GM23338 (cell line): ENCODE measurements at regions not wholly inside any gene's neighbourhood (a gene's known extent, or its start where the extent isn't known, plus 50 kb on each side); places are given as distances from the start of the nearest gene placed in this dataset.

ENCODE experiments used
- ATAC-seq: fragments of 200-7000 bp; cut with Tn5 transposase; 3 replicates; pipeline ENCODE4 v1.9.1; 2020
- DNase-seq: peaks from one replicate; pipeline ENCODE4 v3.0.0-alpha.2; 2015; ENCODE audit warnings: low spot score
- H2AFZ ChIP-seq: fragments of 200-600 bp; sonication (generic); 2 replicates; pipeline ENCODE4 v1.8.0; 2016; ENCODE audit warnings: antibody characterized with exemption, mild to moderate bottlenecking, moderate library complexity
- H3F3A ChIP-seq: fragments of 200-600 bp; sonication (generic); replicated peaks from 2 replicates; pipeline ENCODE4 v1.8.0; 2017; ENCODE audit warnings: antibody characterized with exemption, mixed run types, low read depth
- H3K27ac ChIP-seq: fragments of 200-600 bp; sonication (generic); 2 replicates; pipeline ENCODE4 v1.6.1; 2016; ENCODE audit warnings: low read depth
- H3K27me3 ChIP-seq: fragments of 200-600 bp; sonication (generic); 2 replicates; pipeline ENCODE4 v1.8.0; 2016; ENCODE audit warnings: mild to moderate bottlenecking, mixed run types, moderate library complexity; ENCODE audit not compliant: insufficient read depth
- H3K36me3 ChIP-seq: fragments of 200-600 bp; sonication (generic); 2 replicates; pipeline ENCODE4 v1.8.0; 2016; ENCODE audit warnings: mild to moderate bottlenecking; ENCODE audit not compliant: insufficient read depth
- H3K4me1 ChIP-seq: fragments of 200-600 bp; sonication (generic); 2 replicates; pipeline ENCODE4 v1.8.0; 2016; ENCODE audit warnings: mild to moderate bottlenecking, moderate library complexity; ENCODE audit not compliant: insufficient read depth
- H3K4me2 ChIP-seq: fragments of 200-600 bp; sonication (generic); 2 replicates; pipeline ENCODE4 v1.7.1; 2017; ENCODE audit warnings: mixed run types
- H3K4me3 ChIP-seq: fragments of 200-600 bp; sonication (generic); 2 replicates; pipeline ENCODE4 v1.6.1; 2016; ENCODE audit warnings: mixed run types
- H3K79me2 ChIP-seq: fragments of 200-600 bp; sonication (generic); replicated peaks from 2 replicates; pipeline ENCODE4 v1.8.0; 2017; ENCODE audit warnings: mild to moderate bottlenecking; ENCODE audit not compliant: insufficient read depth
- H3K9me2 ChIP-seq: fragments of 200-600 bp; sonication (generic); 2 replicates; pipeline ENCODE4 v1.8.0; 2017; ENCODE audit not compliant: insufficient read depth
- H4K20me1 ChIP-seq: fragments of 200-600 bp; sonication (generic); replicated peaks from 2 replicates; pipeline ENCODE4 v1.8.0; 2017; ENCODE audit warnings: mild to moderate bottlenecking; ENCODE audit not compliant: insufficient read depth
- H3K27ac Mint-ChIP-seq: 2 replicates; pipeline ENCODE4 v1.8.0; 2020; ENCODE audit warnings: inconsistent platforms, mild to moderate bottlenecking, moderate library complexity, mixed read lengths
- H3K27me3 Mint-ChIP-seq: 3 replicates; pipeline ENCODE4 v1.8.0; 2022; ENCODE audit warnings: low read depth, mild to moderate bottlenecking, moderate library complexity, mixed read lengths, inconsistent platforms; ENCODE audit not compliant: insufficient read depth, poor library complexity
- H3K36me3 Mint-ChIP-seq: 3 replicates; pipeline ENCODE4 v1.8.0; 2021; ENCODE audit warnings: low read depth, mild to moderate bottlenecking, inconsistent platforms, moderate library complexity, mixed read lengths
- H3K4me1 Mint-ChIP-seq: 3 replicates; pipeline ENCODE4 v1.8.0; 2020; ENCODE audit warnings: mild to moderate bottlenecking, inconsistent platforms, mixed read lengths
- H3K4me3 Mint-ChIP-seq: 3 replicates; pipeline ENCODE4 v1.8.0; 2021; ENCODE audit warnings: moderate library complexity, mild to moderate bottlenecking, inconsistent platforms, mixed read lengths
- H3K9me3 Mint-ChIP-seq: 3 replicates; pipeline ENCODE4 v1.8.0; 2020; ENCODE audit warnings: moderate library complexity, mild to moderate bottlenecking, inconsistent platforms, mixed read lengths
- JUNB ChIP-seq: IDR thresholded peaks from one replicate; pipeline ENCODE4 v1.6.1; 2016; ENCODE audit warnings: antibody characterized with exemption; ENCODE audit not compliant: unreplicated experiment
- ZNF331 ChIP-seq: fragments of 250-450 bp; sonication (Bioruptor Pico); IDR thresholded peaks from 2 replicates; pipeline ENCODE4 v1.5.0; 2020; ENCODE audit warnings: low read depth, mild to moderate bottlenecking, moderate library complexity
- TF ChIP-seq, protein P1 (sequence below): fragments of 250-450 bp; sonication (Bioruptor Pico); IDR thresholded peaks from 2 replicates; pipeline ENCODE4 v1.5.0; 2020; ENCODE audit warnings: mild to moderate bottlenecking, moderate library complexity

DNA sequence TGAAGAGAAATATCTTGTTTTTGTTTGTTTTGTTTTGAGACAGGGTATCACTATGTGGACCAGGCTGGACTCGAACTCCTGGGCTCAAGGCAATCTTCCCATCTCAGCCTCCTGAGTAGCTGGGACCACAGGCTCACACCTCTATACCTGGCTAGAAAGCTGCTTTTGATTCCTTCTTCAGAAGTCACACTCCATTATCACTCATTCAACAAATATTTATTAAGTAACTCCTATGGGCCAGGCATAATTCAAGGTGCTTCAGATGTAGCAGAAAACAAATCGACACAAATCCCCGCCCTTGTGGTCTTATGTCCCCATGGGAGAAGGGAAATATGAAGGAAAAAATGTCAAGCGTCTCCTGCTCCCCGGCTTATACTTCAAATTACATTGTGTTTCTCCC, 72.6 kb upstream of the DHX15 start (continued):
- TF ChIP-seq, protein P1, sequence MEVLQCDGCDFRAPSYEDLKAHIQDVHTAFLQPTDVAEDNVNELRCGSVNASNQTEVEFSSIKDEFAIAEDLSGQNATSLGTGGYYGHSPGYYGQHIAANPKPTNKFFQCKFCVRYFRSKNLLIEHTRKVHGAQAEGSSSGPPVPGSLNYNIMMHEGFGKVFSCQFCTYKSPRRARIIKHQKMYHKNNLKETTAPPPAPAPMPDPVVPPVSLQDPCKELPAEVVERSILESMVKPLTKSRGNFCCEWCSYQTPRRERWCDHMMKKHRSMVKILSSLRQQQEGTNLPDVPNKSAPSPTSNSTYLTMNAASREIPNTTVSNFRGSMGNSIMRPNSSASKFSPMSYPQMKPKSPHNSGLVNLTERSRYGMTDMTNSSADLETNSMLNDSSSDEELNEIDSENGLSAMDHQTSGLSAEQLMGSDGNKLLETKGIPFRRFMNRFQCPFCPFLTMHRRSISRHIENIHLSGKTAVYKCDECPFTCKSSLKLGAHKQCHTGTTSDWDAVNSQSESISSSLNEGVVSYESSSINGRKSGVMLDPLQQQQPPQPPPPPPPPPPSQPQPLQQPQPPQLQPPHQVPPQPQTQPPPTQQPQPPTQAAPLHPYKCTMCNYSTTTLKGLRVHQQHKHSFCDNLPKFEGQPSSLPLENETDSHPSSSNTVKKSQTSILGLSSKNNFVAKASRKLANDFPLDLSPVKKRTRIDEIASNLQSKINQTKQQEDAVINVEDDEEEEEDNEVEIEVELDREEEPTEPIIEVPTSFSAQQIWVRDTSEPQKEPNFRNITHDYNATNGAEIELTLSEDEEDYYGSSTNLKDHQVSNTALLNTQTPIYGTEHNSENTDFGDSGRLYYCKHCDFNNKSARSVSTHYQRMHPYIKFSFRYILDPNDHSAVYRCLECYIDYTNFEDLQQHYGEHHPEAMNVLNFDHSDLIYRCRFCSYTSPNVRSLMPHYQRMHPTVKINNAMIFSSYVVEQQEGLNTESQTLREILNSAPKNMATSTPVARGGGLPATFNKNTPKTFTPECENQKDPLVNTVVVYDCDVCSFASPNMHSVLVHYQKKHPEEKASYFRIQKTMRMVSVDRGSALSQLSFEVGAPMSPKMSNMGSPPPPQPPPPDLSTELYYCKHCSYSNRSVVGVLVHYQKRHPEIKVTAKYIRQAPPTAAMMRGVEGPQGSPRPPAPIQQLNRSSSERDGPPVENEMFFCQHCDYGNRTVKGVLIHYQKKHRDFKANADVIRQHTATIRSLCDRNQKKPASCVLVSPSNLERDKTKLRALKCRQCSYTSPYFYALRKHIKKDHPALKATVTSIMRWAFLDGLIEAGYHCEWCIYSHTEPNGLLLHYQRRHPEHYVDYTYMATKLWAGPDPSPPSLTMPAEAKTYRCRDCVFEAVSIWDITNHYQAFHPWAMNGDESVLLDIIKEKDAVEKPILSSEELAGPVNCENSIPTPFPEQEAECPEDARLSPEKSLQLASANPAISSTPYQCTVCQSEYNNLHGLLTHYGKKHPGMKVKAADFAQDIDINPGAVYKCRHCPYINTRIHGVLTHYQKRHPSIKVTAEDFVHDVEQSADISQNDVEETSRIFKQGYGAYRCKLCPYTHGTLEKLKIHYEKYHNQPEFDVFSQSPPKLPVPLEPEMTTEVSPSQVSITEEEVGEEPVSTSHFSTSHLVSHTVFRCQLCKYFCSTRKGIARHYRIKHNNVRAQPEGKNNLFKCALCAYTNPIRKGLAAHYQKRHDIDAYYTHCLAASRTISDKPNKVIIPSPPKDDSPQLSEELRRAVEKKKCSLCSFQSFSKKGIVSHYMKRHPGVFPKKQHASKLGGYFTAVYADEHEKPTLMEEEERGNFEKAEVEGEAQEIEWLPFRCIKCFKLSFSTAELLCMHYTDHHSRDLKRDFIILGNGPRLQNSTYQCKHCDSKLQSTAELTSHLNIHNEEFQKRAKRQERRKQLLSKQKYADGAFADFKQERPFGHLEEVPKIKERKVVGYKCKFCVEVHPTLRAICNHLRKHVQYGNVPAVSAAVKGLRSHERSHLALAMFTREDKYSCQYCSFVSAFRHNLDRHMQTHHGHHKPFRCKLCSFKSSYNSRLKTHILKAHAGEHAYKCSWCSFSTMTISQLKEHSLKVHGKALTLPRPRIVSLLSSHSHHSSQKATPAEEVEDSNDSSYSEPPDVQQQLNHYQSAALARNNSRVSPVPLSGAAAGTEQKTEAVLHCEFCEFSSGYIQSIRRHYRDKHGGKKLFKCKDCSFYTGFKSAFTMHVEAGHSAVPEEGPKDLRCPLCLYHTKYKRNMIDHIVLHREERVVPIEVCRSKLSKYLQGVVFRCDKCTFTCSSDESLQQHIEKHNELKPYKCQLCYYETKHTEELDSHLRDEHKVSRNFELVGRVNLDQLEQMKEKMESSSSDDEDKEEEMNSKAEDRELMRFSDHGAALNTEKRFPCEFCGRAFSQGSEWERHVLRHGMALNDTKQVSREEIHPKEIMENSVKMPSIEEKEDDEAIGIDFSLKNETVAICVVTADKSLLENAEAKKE (CRISPR knock-in tag) = no peak

DNA sequence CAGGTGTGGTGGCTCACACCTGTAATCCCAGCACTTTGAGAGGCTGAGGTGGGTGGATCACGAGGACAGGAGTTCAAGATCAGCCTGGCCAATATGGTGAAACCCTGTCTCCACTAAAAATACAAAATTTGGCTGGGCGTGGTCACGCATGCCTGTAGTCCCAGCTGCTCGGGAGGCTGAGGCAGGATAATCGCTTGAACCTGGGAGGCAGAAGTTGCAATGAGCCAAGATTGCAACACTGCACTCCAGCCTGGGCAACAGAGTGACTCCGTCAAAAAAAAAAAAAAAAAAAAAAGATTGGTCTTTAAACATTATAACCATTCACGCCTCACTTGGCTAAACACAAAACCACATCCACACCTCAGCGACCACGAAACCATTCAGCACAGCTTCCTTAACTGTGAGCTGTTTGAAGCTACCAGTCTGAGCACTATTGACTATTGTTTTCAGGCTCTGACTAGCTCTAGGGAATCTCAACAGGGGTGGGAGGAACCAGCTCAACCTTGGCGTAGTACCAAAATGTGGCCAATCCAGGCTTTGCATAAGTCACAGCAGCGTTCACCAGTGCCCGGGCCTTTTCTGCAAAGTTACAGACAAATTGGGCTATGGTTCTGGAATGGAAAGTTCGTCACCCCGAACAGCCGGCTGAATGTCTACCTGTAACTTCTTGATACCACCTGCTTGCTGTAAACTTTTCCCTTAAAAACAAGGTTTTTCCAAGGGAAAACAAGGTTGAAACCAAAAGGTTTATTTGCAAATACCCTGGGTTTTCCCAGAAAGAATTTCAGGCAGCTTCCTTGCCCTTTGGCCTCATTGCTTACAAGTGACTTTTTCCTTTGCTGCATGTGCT, 73.6 kb upstream of the DHX15 start:
- Mint-ChIP-seq H3K4me1 (peaks cover 54% of the 10 kb centered on the region), H3K27ac (peak overlapping the region; percentile 57; the same call in 1 of the 2 replicates), H3K36me3 (0 out of 3 replicates have a peak, but pooled peaks cover 8% of the 10 kb centered on the region), H3K9me3 (no peaks in the 10 kb centered on the region), H3K27me3 (peaks cover 5% of the 10 kb centered on the region), H3K4me3 (no peak overlapping the region)
- Histone ChIP-seq H2AFZ (no peak overlapping the region), H3K4me1 (peaks cover 53% of the 10 kb centered on the region), H3K36me3 (no peaks in the 10 kb centered on the region), H3K79me2 (peaks cover 12% of the 10 kb centered on the region; the same call in 1 of the 2 replicates), H3K27me3 (no peaks in the 10 kb centered on the region), H3K9me2 (no peaks in the 10 kb centered on the region), H3K4me3 (no peak overlapping the region), H3K27ac (peak overlapping the region; percentile 92), H3K4me2 (peak overlapping the region; percentile 20), H4K20me1 (no peaks in the 10 kb centered on the region), H3F3A (peaks cover 15% of the 10 kb centered on the region)
- DNase-seq = peak; percentile 74
- TF ChIP-seq JUNB (no peak), ZNF331 (CRISPR knock-in tag) (no peak)
- ATAC-seq = peak; percentile 67
